ENCODE measurements at regions not wholly inside any gene's neighbourhood (a gene's known extent, or its start where the extent isn't known, plus 50 kb on each side); places are given as distances from the start of the nearest gene placed in this dataset.

DNA sequence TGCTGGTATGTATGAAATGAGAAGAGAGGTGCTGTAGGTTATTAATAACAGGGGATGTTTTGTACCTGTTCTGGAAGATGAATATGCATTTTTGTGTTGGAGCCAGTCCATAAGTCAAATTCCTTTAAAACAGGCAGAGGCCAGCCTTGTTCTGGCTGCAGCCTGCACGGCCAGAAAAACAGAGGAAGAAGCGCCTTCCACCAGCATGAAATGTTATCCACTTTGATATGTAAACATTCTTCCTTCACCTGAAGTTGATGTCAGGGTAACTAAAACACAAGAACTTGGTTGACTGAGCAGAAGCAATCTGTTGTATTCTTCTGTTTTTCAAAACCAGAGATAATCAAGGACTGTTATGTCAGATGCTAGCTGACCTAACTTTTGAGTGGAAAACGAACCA, 237.9 kb upstream of the PLEKHG7 start:
- peaks cover 5% of the 10 kb centered on the region; the same call in 1 of the 2 replicates for H3K4me1 ChIP-seq
- H3K4me3 ChIP-seq (ENCODE audit: low read depth, low read length) = no peak overlapping the region
- TF ChIP-seq, protein P1, sequence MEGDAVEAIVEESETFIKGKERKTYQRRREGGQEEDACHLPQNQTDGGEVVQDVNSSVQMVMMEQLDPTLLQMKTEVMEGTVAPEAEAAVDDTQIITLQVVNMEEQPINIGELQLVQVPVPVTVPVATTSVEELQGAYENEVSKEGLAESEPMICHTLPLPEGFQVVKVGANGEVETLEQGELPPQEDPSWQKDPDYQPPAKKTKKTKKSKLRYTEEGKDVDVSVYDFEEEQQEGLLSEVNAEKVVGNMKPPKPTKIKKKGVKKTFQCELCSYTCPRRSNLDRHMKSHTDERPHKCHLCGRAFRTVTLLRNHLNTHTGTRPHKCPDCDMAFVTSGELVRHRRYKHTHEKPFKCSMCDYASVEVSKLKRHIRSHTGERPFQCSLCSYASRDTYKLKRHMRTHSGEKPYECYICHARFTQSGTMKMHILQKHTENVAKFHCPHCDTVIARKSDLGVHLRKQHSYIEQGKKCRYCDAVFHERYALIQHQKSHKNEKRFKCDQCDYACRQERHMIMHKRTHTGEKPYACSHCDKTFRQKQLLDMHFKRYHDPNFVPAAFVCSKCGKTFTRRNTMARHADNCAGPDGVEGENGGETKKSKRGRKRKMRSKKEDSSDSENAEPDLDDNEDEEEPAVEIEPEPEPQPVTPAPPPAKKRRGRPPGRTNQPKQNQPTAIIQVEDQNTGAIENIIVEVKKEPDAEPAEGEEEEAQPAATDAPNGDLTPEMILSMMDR (IDR thresholded peaks at IDR 0.05; ENCODE audit: insufficient read depth in 1 of 2, low read depth in 1 of 2, low read length in 1 of 2, severe bottlenecking in 1 of 2, unreplicated experiment in 1 of 2) = no peak
- no TSS peak for BruUV-seq (replicated peaks)
- ChIA-PET POLR2A (no interaction called here), CTCF (interaction anchor here (0.6 kb wide), 1 partner anchor 99 kb away, joined by 3 read pairs; no protein-coding TSS in a partner anchor)
- Mint-ChIP-seq H3K27me3 (ENCODE audit: insufficient read depth, unreplicated experiment) (peaks cover 7% of the 10 kb centered on the region), H3K4me3 (ENCODE audit: unreplicated experiment) (no peak overlapping the region), H3K27ac (ENCODE audit: unreplicated experiment) (no peak overlapping the region), H3K36me3 (ENCODE audit: insufficient read depth, unreplicated experiment) (no peaks in the 10 kb centered on the region), H3K9me3 (ENCODE audit: unreplicated experiment) (no peaks in the 10 kb centered on the region), H3K4me1 (ENCODE audit: low read depth, unreplicated experiment) (no peaks in the 10 kb centered on the region)
- H3K9me3 ChIP-seq = no peaks in the 10 kb centered on the region
- no peak for DNase-seq
- intact Hi-C loops (cut with micrococcal nuclease; ENCODE audit: unreplicated experiment) = no loop called here
- no peaks in the 10 kb centered on the region for H3K36me3 ChIP-seq (ENCODE audit: control insufficient read depth, insufficient read depth, low read length)
- H3K27me3 ChIP-seq (replicated peaks; ENCODE audit: control insufficient read depth, insufficient read depth, low read length) = no peaks in the 10 kb centered on the region

DNA sequence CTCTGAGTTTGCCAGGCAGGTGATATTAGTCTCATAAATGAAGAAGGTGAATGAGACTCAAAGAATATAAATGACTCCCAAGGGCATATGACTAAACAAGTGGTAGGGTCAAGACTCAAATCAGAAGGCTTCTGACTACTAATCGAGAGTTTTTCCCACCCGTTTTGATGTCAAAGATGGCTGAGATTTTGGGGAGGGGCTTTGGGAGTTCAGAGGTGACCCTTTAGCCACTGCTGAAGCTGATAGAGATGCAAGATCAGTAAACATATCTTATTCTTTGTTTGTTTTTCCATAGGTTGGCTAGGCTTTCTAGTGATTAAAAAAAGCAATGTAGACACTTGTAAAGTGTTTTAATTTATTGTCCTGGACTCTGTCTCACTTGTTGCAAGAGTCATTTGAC, 239.6 kb upstream of the PLEKHG7 start:
- H3K36me3 Mint-ChIP-seq (ENCODE audit: insufficient read depth, unreplicated experiment) = no peaks in the 10 kb centered on the region
- intact Hi-C loops (cut with micrococcal nuclease; ENCODE audit: unreplicated experiment) = no loop called here
- BruUV-seq (replicated peaks) = no TSS peak
- no peak for DNase-seq
- H3K27ac Mint-ChIP-seq (ENCODE audit: unreplicated experiment) = no peak overlapping the region
- no peaks in the 10 kb centered on the region for H3K4me1 Mint-ChIP-seq (ENCODE audit: low read depth, unreplicated experiment)
- ChIA-PET CTCF (no interaction called here), POLR2A (no interaction called here)
- H3K4me1 ChIP-seq = peaks cover 3% of the 10 kb centered on the region; the same call in 1 of the 2 replicates
- H3K36me3 ChIP-seq (ENCODE audit: control insufficient read depth, insufficient read depth, low read length) = no peaks in the 10 kb centered on the region
- peaks cover 8% of the 10 kb centered on the region for H3K27me3 Mint-ChIP-seq (ENCODE audit: insufficient read depth, unreplicated experiment)
- TF ChIP-seq, protein P1 (IDR thresholded peaks at IDR 0.05; ENCODE audit: insufficient read depth in 1 of 2, low read depth in 1 of 2, low read length in 1 of 2, severe bottlenecking in 1 of 2, unreplicated experiment in 1 of 2) = no peak
- no peaks in the 10 kb centered on the region for H3K27me3 ChIP-seq (replicated peaks; ENCODE audit: control insufficient read depth, insufficient read depth, low read length)
- H3K4me3 ChIP-seq (ENCODE audit: low read depth, low read length) = no peak overlapping the region
- no peaks in the 10 kb centered on the region for H3K9me3 Mint-ChIP-seq (ENCODE audit: unreplicated experiment)
- no peak overlapping the region for H3K4me3 Mint-ChIP-seq (ENCODE audit: unreplicated experiment)
- H3K9me3 ChIP-seq = no peaks in the 10 kb centered on the region

DNA sequence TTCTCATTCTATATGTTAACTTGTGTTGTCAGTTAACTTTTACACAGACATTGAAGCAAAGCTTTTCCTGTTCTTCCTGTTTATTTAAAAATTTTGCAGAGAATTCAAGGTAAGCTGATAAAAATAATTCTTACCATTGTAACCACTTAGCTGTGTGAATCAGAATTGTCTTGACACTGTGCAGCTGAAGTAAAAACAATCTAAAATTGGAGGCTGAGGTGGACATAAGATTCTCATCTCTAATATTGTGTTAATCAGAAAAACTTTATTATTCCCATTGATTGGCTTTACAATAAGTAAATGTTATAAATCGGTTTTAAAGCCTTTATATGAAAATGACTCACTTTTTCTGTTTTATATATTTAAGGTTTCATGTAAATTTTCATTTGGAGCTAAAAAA, 240.3 kb upstream of the PLEKHG7 start:
- H3K9me3 Mint-ChIP-seq (ENCODE audit: unreplicated experiment) = no peaks in the 10 kb centered on the region
- no peaks in the 10 kb centered on the region for H3K27me3 ChIP-seq (replicated peaks; ENCODE audit: control insufficient read depth, insufficient read depth, low read length)
- no peak overlapping the region for H3K27ac Mint-ChIP-seq (ENCODE audit: unreplicated experiment)
- H3K36me3 Mint-ChIP-seq (ENCODE audit: insufficient read depth, unreplicated experiment) = no peaks in the 10 kb centered on the region
- peaks cover 8% of the 10 kb centered on the region for H3K27me3 Mint-ChIP-seq (ENCODE audit: insufficient read depth, unreplicated experiment)
- intact Hi-C loops (cut with micrococcal nuclease; ENCODE audit: unreplicated experiment) = no loop called here
- no peaks in the 10 kb centered on the region for H3K36me3 ChIP-seq (ENCODE audit: control insufficient read depth, insufficient read depth, low read length)
- ChIA-PET CTCF (no interaction called here), POLR2A (no interaction called here)
- no peak overlapping the region for H3K4me3 Mint-ChIP-seq (ENCODE audit: unreplicated experiment)
- DNase-seq = no peak
- no peak overlapping the region for H3K4me3 ChIP-seq (ENCODE audit: low read depth, low read length)
- no peaks in the 10 kb centered on the region for H3K9me3 ChIP-seq
- TF ChIP-seq, protein P1 (IDR thresholded peaks at IDR 0.05; ENCODE audit: insufficient read depth in 1 of 2, low read depth in 1 of 2, low read length in 1 of 2, severe bottlenecking in 1 of 2, unreplicated experiment in 1 of 2) = no peak
- no peaks in the 10 kb centered on the region for H3K4me1 ChIP-seq
- no peaks in the 10 kb centered on the region for H3K4me1 Mint-ChIP-seq (ENCODE audit: low read depth, unreplicated experiment)
- no TSS peak for BruUV-seq (replicated peaks)

Measured in Caco-2 (cell line).